ENCODE measurements at regions not wholly inside any gene's neighbourhood (a gene's known extent, or its start where the extent isn't known, plus 50 kb on each side); places are given as distances from the start of the nearest gene placed in this dataset.

- ATAC-seq (ENCODE audit: insufficient read depth, low read depth) (peak; percentile 89), DNase-seq (peak; percentile 46)
- H3K79me2 ChIP-seq (ENCODE audit: insufficient read depth, low read length): no peaks in the 10 kb centered on the region
These were observed 97.2 kb upstream of the TMEM260 start for GRCh38 chr14:56482310-56482911.

GRCh38 chr14:56487090-56487667 is 92.4 kb upstream of the TMEM260 start:
- no peak overlapping the region for H3K9ac ChIP-seq (ENCODE audit: low read depth, low read length)
- no peaks in the 10 kb centered on the region for H3K36me3 ChIP-seq (ENCODE audit: insufficient read depth, low read length)
- no peak overlapping the region for H2AFZ ChIP-seq (ENCODE audit: low read depth, low read length)
- DNase-seq (no peak), ATAC-seq (ENCODE audit: insufficient read depth, low read depth) (no peak)
- TF ChIP-seq EZH2 (IDR thresholded peaks at IDR 0.05; ENCODE audit: borderline replicate concordance, low read depth, low read length, severe bottlenecking) (no peak), CTCF (IDR thresholded peaks at IDR 0.05; ENCODE audit: borderline replicate concordance, extremely low read depth, low read length, poor library complexity, severe bottlenecking) (peak; percentile 63)
- no peaks in the 10 kb centered on the region for H3K79me2 ChIP-seq (ENCODE audit: insufficient read depth, low read length)
- H4K20me1 ChIP-seq (ENCODE audit: insufficient read depth, low read length): no peaks in the 10 kb centered on the region
- no peak overlapping the region for H3K4me2 ChIP-seq (ENCODE audit: insufficient read depth, low read length)
- no peaks in the 10 kb centered on the region for H3K27me3 ChIP-seq (ENCODE audit: insufficient read depth, low read length, poor library complexity)
- no peak overlapping the region for H3K4me3 ChIP-seq (ENCODE audit: low read depth in 1 of 2, low read length in 2 of 2)
- peaks cover 11% of the 10 kb centered on the region for H3K4me1 ChIP-seq (ENCODE audit: insufficient read depth, low read length)
- H3K9me3 ChIP-seq (ENCODE audit: insufficient read depth, low read length, severe bottlenecking): no peaks in the 10 kb centered on the region
- no peak overlapping the region for H3K27ac ChIP-seq (ENCODE audit: low read length)

More at GRCh38 chr14:56482310-56482911, 97.2 kb upstream of the TMEM260 start:
- H4K20me1 ChIP-seq (ENCODE audit: insufficient read depth, low read length): no peaks in the 10 kb centered on the region
- H3K9ac ChIP-seq (ENCODE audit: low read depth, low read length): no peak overlapping the region
- no peaks in the 10 kb centered on the region for H3K27me3 ChIP-seq (ENCODE audit: insufficient read depth, low read length, poor library complexity)
- no peaks in the 10 kb centered on the region for H3K36me3 ChIP-seq (ENCODE audit: insufficient read depth, low read length)
- H3K27ac ChIP-seq (ENCODE audit: low read length): no peak overlapping the region
- H3K4me2 ChIP-seq (ENCODE audit: insufficient read depth, low read length): no peak overlapping the region
- no peak overlapping the region for H2AFZ ChIP-seq (ENCODE audit: low read depth, low read length)
- peak; percentile 75 for TF ChIP-seq CTCF (IDR thresholded peaks at IDR 0.05; ENCODE audit: borderline replicate concordance, extremely low read depth, low read length, poor library complexity, severe bottlenecking)
- TF ChIP-seq EZH2 (IDR thresholded peaks at IDR 0.05; ENCODE audit: borderline replicate concordance, low read depth, low read length, severe bottlenecking): no peak
- H3K4me1 ChIP-seq (ENCODE audit: insufficient read depth, low read length): no peaks in the 10 kb centered on the region
- H3K9me3 ChIP-seq (ENCODE audit: insufficient read depth, low read length, severe bottlenecking): no peaks in the 10 kb centered on the region
- H3K4me3 ChIP-seq (ENCODE audit: low read depth in 1 of 2, low read length in 2 of 2): no peak overlapping the region

- no peak overlapping the region for H3K9ac ChIP-seq (ENCODE audit: low read depth, low read length)
- peaks cover 12% of the 10 kb centered on the region for H3K4me1 ChIP-seq (ENCODE audit: insufficient read depth, low read length)
- TF ChIP-seq EZH2 (IDR thresholded peaks at IDR 0.05; ENCODE audit: borderline replicate concordance, low read depth, low read length, severe bottlenecking): no peak
- TF ChIP-seq CTCF (IDR thresholded peaks at IDR 0.05; ENCODE audit: borderline replicate concordance, extremely low read depth, low read length, poor library complexity, severe bottlenecking): no peak
- no peaks in the 10 kb centered on the region for H4K20me1 ChIP-seq (ENCODE audit: insufficient read depth, low read length)
- ATAC-seq (ENCODE audit: insufficient read depth, low read depth) (no peak), DNase-seq (no peak)
- no peaks in the 10 kb centered on the region for H3K27me3 ChIP-seq (ENCODE audit: insufficient read depth, low read length, poor library complexity)
- H2AFZ ChIP-seq (ENCODE audit: low read depth, low read length): no peak overlapping the region
- H3K4me3 ChIP-seq (ENCODE audit: low read depth in 1 of 2, low read length in 2 of 2): no peak overlapping the region
- H3K36me3 ChIP-seq (ENCODE audit: insufficient read depth, low read length): no peaks in the 10 kb centered on the region
- no peaks in the 10 kb centered on the region for H3K9me3 ChIP-seq (ENCODE audit: insufficient read depth, low read length, severe bottlenecking)
- no peak overlapping the region for H3K27ac ChIP-seq (ENCODE audit: low read length)
- no peak overlapping the region for H3K4me2 ChIP-seq (ENCODE audit: insufficient read depth, low read length)
- no peaks in the 10 kb centered on the region for H3K79me2 ChIP-seq (ENCODE audit: insufficient read depth, low read length)
These were observed 91.8 kb upstream of the TMEM260 start for GRCh38 chr14:56487761-56488160.

Measured in DND-41 (cell line).